Omental fat pad (tissue), 3 donors: ENCODE measurements at regions not wholly inside any gene's neighbourhood (a gene's known extent, or its start where the extent isn't known, plus 50 kb on each side); places are given as distances from the start of the nearest gene placed in this dataset.

ENCODE experiments used
- ATAC-seq: fragments of 150-250 bp; one replicate; pipeline ENCODE4 v1.9.1; 2016; ENCODE audit warnings: mild to moderate bottlenecking, moderate library complexity; ENCODE audit not compliant: low FRiP score
- DNase-seq: peaks from one replicate; pipeline ENCODE4 v3.0.0-alpha.2; 2019; ENCODE audit warnings: low spot score
- TF ChIP-seq, protein P1 (sequence below), 3 donors: fragments of 450-650 bp; IDR thresholded peaks; one replicate each; pipeline ENCODE4 v1.5.1; 2016 to 2017; ENCODE audit warnings: antibody characterized with exemption in 3 of 3, mild to moderate bottlenecking in 3 of 3, moderate library complexity in 2 of 3

DNA sequence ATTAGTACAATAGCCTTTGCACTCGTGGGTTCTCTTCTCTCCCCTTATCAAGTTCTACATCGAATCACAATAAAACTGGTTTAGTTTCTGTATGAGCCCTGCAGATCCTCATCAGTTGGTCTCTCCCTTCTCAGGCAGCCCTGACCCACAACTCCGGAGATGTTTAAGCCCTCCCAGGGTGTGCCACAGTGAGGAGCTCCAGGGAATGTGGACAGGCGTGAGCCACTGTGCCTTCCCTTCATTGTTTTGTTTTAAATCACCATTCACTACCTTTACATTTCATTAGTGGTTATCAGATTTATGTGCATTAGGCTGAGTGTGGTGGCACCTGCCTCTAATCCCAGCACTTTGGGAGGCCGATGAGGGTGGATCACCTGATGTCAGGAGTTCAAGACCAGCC, 133.2 kb downstream of the LARP7 start:
- TF ChIP-seq, protein P1, sequence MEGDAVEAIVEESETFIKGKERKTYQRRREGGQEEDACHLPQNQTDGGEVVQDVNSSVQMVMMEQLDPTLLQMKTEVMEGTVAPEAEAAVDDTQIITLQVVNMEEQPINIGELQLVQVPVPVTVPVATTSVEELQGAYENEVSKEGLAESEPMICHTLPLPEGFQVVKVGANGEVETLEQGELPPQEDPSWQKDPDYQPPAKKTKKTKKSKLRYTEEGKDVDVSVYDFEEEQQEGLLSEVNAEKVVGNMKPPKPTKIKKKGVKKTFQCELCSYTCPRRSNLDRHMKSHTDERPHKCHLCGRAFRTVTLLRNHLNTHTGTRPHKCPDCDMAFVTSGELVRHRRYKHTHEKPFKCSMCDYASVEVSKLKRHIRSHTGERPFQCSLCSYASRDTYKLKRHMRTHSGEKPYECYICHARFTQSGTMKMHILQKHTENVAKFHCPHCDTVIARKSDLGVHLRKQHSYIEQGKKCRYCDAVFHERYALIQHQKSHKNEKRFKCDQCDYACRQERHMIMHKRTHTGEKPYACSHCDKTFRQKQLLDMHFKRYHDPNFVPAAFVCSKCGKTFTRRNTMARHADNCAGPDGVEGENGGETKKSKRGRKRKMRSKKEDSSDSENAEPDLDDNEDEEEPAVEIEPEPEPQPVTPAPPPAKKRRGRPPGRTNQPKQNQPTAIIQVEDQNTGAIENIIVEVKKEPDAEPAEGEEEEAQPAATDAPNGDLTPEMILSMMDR (IDR thresholded peaks at IDR 0.05) = no peak
- ATAC-seq (no peak), DNase-seq (no peak)

- no peak for ATAC-seq
- TF ChIP-seq, protein P1 (IDR thresholded peaks at IDR 0.05) = no peak
- DNase-seq = no peak
These were observed 138.9 kb downstream of the LARP7 start for GRCh38 chr4:112775801-112776200.

GRCh38 chr4:112776535-112776934, 139.6 kb downstream of the LARP7 start:
- ATAC-seq = no peak
- TF ChIP-seq, protein P1 (IDR thresholded peaks at IDR 0.05) = no peak
- DNase-seq = no peak

DNA sequence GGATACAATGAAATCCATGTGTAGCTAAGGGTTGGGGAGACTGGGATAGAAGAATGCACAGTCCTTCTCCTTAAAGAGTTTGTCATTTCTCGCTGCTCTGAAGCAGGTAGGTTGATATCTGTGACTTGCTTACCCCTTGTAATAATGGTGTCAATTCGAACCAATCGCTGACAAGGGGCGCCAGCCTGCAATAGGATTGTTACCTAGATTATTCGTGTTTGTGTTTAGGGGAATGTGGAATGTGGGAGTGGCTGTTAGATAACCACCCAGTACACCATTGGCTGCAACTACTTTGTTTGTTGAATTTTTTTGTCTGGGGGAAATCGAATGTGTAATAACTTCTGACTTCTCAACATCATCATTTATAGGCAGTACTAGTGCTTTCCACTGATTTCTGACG, 141.6 kb downstream of the LARP7 start:
- TF ChIP-seq, protein P1 (IDR thresholded peaks at IDR 0.05) = no peak
- ATAC-seq (no peak), DNase-seq (no peak)

- ATAC-seq (no peak), DNase-seq (no peak)
- TF ChIP-seq, protein P1 (IDR thresholded peaks at IDR 0.05) = no peak
These were observed 156.1 kb downstream of the LARP7 start for GRCh38 chr4:112793033-112793432.

DNA sequence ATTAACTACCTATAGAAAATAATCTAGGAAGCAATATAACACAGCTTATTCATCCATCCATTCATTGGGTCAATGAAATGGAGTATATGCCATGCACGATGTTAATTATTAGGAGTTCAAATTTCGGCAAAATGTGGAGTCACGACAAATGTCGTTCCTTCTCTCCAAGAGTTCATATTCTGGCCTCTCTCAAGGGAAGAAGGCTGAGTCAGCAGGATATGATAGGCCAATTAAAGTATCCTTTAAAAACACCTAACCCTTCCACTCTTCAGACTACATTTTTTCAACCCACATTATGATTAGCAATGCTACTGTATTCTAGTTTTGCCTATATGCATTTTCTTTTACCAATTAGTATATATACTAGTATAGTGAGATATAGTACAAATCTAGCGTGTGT, 163.1 kb downstream of the LARP7 start:
- DNase-seq (no peak), ATAC-seq (no peak)
- TF ChIP-seq, protein P1 (IDR thresholded peaks at IDR 0.05) = no peak

DNA sequence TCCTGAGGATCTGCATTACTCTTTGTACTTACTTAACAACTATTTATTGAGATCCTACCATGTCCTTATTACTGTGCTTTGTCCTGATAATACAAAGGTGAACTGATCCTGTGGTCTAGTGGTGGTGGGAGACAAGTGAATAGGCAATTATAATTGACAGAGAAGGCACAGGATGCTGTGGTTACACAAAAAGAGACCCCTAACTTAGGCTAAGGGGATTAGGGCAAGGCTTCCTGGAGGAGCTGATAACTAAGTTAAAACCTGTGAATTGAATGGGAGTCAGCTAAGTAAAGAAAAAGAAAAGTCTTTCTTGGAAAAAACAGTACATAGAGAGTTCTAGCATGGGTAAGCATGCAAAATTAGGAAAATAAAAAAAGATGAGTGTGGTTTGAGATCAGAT, 164.4 kb downstream of the LARP7 start:
- ATAC-seq (no peak), DNase-seq (no peak)
- TF ChIP-seq, protein P1 (IDR thresholded peaks at IDR 0.05) = no peak
